ENCODE measurements at regions not wholly inside any gene's neighbourhood (a gene's known extent, or its start where the extent isn't known, plus 50 kb on each side); places are given as distances from the start of the nearest gene placed in this dataset.

- Histone ChIP-seq H3K4me3 (no peak overlapping the region), H3K4me1 (peaks cover 40 to 48% of the 10 kb centered on the region in 2 donors), H3K27me3 (no peaks in the 10 kb centered on the region), H3K27ac (peak overlapping the region; percentile 92 to 93), H3K9me3 (no peaks in the 10 kb centered on the region), H3K36me3 (no peaks in the 10 kb centered on the region)
- DNase-seq (ENCODE audit: low spot score in 2 of 2): no peak
- TF ChIP-seq, protein P1, sequence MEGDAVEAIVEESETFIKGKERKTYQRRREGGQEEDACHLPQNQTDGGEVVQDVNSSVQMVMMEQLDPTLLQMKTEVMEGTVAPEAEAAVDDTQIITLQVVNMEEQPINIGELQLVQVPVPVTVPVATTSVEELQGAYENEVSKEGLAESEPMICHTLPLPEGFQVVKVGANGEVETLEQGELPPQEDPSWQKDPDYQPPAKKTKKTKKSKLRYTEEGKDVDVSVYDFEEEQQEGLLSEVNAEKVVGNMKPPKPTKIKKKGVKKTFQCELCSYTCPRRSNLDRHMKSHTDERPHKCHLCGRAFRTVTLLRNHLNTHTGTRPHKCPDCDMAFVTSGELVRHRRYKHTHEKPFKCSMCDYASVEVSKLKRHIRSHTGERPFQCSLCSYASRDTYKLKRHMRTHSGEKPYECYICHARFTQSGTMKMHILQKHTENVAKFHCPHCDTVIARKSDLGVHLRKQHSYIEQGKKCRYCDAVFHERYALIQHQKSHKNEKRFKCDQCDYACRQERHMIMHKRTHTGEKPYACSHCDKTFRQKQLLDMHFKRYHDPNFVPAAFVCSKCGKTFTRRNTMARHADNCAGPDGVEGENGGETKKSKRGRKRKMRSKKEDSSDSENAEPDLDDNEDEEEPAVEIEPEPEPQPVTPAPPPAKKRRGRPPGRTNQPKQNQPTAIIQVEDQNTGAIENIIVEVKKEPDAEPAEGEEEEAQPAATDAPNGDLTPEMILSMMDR (IDR thresholded peaks at IDR 0.05): no peak
- intact Hi-C loops (cut with DNase I): loop anchor here (2.0 to 5.0 kb wide), 2 partner anchors 13 to 183 kb away; no protein-coding TSS in a partner anchor
Observed at GRCh38 chr10:69729326-69730048, 72.2 kb upstream of the COL13A1 start.

DNA sequence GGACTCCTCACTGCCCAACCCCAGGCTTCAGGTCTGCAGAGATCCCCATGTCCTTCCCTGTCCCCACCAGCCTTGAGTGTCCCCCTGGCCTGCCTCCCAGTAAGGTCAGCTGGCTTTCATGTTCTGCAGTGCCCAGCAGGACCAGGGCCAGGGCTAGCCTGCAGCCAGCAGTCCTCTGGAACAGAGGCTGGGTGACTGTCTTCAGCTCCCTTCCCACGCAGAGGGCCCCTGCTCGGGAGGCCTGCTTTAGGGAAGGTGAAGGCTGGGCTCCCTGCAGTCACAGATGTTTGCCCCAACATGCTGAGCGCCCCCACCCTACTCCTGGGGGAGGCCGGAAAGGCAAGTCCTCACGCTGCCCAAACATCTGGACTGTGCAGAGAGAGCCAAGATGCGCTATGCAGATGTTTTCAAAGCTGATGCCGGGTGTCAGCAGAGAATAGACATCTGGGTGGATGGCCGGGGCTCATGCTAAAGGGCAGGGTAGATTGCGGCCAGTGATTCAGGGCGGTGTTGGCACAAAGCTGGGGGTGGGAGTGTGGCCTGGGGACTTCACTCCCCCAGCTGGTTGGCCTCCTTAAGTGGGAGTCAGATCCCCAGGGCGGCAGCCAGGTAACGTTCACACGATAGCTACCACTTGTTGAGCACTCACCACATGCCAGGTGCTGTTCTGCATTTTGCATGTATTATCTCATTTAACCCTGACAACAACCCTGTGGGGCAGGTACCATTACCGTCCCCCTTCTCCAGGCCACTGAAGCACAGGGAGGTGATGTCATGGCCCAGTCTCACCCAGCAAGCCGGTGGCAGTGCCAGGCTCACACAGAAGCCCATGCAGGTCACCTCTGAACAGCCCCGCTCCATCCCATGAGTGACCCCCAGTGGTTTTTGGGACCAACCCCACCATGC is 71.2 kb upstream of the COL13A1 start:
- H3K4me1 ChIP-seq: peaks cover 45 to 58% of the 10 kb centered on the region in 2 donors
- TF ChIP-seq, protein P1 (IDR thresholded peaks at IDR 0.05): no peak
- H3K27ac ChIP-seq: peak overlapping the region; percentile 92 to 93
- H3K36me3 ChIP-seq: no peaks in the 10 kb centered on the region
- DNase-seq (ENCODE audit: low spot score in 2 of 2): no peak
- H3K4me3 ChIP-seq: no peak overlapping the region
- H3K27me3 ChIP-seq: no peaks in the 10 kb centered on the region
- intact Hi-C loops (cut with DNase I): loop anchor here (2.0 to 5.0 kb wide), 2 partner anchors 14 to 182 kb away; no protein-coding TSS in a partner anchor
- H3K9me3 ChIP-seq: no peaks in the 10 kb centered on the region

DNA sequence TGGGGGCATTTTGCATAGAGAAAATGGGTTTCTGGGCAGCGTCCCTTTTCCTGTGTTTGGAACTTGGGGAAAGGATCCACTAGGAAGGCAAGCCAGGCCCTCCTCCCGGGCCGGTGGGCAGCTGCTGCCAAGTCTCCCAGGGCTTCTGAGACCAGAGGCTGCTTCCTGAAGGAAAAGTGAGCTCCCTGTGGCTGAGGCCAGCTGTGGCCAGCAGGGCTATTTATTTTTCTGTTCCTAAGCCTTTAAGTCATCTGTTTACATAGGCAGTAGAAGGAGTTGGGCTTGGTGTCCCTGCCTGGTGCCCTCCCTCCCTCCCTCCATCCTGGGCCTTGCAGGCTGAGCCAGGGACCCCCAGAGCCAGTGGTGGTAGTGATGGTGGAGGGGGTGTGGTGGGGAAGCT is 70.5 kb upstream of the COL13A1 start:
- DNase-seq (ENCODE audit: low spot score in 2 of 2): peak in 1 of 2 donors; percentile 84
- Histone ChIP-seq H3K4me3 (no peak overlapping the region), H3K27me3 (no peaks in the 10 kb centered on the region), H3K36me3 (no peaks in the 10 kb centered on the region), H3K4me1 (peaks cover 45 to 62% of the 10 kb centered on the region in 2 donors), H3K27ac (peak overlapping the region; percentile 92 to 93), H3K9me3 (no peaks in the 10 kb centered on the region)
- intact Hi-C loops (cut with DNase I): loop anchor here (2.0 to 5.0 kb wide), 2 partner anchors 14 to 181 kb away; no protein-coding TSS in a partner anchor
- TF ChIP-seq, protein P1 (IDR thresholded peaks at IDR 0.05): peak; percentile 15 to 22 (median 18)

- no peaks in the 10 kb centered on the region for H3K27me3 ChIP-seq
- no peaks in the 10 kb centered on the region for H3K36me3 ChIP-seq
- H3K4me1 ChIP-seq: peaks cover 49 to 62% of the 10 kb centered on the region in 2 donors
- peak overlapping the region; percentile 92 to 93 for H3K27ac ChIP-seq
- intact Hi-C loops (cut with DNase I): loop anchor here (1.0 to 5.0 kb wide), 3 partner anchors 15 to 181 kb away; partner anchors contain the start of gene COL13A1
- no peak for DNase-seq (ENCODE audit: low spot score in 2 of 2)
- TF ChIP-seq, protein P1 (IDR thresholded peaks at IDR 0.05): no peak
- H3K9me3 ChIP-seq: no peaks in the 10 kb centered on the region
- H3K4me3 ChIP-seq: no peak overlapping the region
Observed at GRCh38 chr10:69731698-69732097, 70.0 kb upstream of the COL13A1 start.

DNA sequence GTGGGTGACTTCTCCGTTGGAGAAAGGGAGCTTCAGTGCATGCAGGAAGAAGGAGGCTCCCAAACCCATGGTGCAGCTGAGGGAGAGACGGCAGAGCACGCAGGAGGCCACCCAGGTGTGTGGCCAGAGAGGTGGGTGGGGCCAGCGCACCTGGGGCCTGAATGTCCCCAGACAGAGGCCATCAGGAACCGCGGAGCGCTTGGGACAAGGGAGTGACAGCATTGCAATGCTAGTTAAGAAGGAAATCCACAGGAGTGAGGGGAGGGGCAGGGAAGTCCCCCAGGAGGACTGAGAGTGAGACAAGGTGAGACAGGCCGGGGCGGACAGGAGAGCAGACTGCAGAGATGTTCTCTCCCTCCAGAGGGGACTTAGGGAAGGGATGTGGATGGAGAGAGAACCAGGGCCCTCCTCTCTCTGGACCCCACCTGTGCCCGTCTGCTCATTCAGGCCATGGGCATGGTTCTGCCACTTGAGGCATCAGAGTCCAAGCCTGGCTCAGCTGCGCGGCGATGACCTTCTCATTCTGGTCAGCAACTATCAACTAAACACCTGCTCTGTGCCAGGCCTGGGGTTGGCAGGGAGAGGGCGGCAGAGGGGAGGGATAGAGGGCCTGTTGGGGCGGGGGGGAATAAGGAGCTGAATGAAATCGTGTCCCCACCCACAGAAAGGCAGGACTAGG is 69.4 kb upstream of the COL13A1 start:
- intact Hi-C loops (cut with DNase I): loop anchor here (1.0 to 5.0 kb wide), 2 partner anchors 69 to 180 kb away; partner anchors contain the start of gene COL13A1
- H3K4me3 ChIP-seq: no peak overlapping the region
- no peaks in the 10 kb centered on the region for H3K36me3 ChIP-seq
- no peaks in the 10 kb centered on the region for H3K9me3 ChIP-seq
- H3K27ac ChIP-seq: peak overlapping the region; percentile 92 to 93
- H3K27me3 ChIP-seq: no peaks in the 10 kb centered on the region
- peaks cover 52 to 67% of the 10 kb centered on the region in 2 donors for H3K4me1 ChIP-seq
- TF ChIP-seq, protein P1 (IDR thresholded peaks at IDR 0.05): peak in 2 of 3 experiments; percentile 12 to 52
- DNase-seq (ENCODE audit: low spot score in 2 of 2): no peak
